Mammary epithelial cell (primary cell): ENCODE measurements at regions not wholly inside any gene's neighbourhood (a gene's known extent, or its start where the extent isn't known, plus 50 kb on each side); places are given as distances from the start of the nearest gene placed in this dataset.

ENCODE experiments used
- EZH2 ChIP-seq: IDR thresholded peaks from 2 replicates; pipeline ENCODE4 v1.6.1; 2012; ENCODE audit warnings: low read length, inconsistent platforms, borderline replicate concordance
- TF ChIP-seq, protein P1 (sequence below), 2 donors: IDR thresholded peaks in 1 of 2; conservative IDR thresholded peaks in 1 of 2; 2 replicates each; pipeline ENCODE4 v1.5.1; 2011 to 2012; ENCODE audit warnings: inconsistent platforms in 2 of 2, low read length in 2 of 2, mild to moderate bottlenecking in 2 of 2, control low read depth in 1 of 2, low read depth in 1 of 2; ENCODE audit not compliant: insufficient read depth in 1 of 2; ENCODE audit errors: extremely low read depth in 1 of 2

DNA sequence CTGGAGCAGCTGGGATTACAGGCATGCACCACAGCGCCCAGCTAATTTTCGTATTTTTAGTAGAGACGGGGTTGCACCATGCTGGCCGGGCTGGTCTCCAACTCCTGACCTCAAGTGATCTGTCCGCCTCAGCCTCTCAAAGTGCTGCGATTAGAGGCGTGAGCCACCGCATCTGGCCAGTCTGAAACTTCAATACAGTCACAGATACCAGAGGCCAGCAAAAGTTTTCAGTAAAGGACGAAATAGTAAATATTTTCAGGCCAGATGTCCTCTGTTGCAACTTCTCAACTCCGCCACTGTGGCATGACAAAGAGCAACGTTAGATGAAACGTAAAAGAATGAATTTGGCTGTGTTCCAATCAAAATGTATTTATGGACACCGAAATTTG lies 403.6 kb downstream of the MN1 start:
- TF ChIP-seq, protein P1, sequence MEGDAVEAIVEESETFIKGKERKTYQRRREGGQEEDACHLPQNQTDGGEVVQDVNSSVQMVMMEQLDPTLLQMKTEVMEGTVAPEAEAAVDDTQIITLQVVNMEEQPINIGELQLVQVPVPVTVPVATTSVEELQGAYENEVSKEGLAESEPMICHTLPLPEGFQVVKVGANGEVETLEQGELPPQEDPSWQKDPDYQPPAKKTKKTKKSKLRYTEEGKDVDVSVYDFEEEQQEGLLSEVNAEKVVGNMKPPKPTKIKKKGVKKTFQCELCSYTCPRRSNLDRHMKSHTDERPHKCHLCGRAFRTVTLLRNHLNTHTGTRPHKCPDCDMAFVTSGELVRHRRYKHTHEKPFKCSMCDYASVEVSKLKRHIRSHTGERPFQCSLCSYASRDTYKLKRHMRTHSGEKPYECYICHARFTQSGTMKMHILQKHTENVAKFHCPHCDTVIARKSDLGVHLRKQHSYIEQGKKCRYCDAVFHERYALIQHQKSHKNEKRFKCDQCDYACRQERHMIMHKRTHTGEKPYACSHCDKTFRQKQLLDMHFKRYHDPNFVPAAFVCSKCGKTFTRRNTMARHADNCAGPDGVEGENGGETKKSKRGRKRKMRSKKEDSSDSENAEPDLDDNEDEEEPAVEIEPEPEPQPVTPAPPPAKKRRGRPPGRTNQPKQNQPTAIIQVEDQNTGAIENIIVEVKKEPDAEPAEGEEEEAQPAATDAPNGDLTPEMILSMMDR (conservative IDR thresholded peaks at IDR 0.05 in 1 of 2, IDR thresholded peaks at IDR 0.05 in 1 of 2; ENCODE audit: extremely low read depth in 1 of 2, insufficient read depth in 1 of 2, low read depth in 1 of 2, low read length in 2 of 2): no peak
- TF ChIP-seq EZH2: no peak
